ENCODE measurements at regions not wholly inside any gene's neighbourhood (a gene's known extent, or its start where the extent isn't known, plus 50 kb on each side); places are given as distances from the start of the nearest gene placed in this dataset.

DNA sequence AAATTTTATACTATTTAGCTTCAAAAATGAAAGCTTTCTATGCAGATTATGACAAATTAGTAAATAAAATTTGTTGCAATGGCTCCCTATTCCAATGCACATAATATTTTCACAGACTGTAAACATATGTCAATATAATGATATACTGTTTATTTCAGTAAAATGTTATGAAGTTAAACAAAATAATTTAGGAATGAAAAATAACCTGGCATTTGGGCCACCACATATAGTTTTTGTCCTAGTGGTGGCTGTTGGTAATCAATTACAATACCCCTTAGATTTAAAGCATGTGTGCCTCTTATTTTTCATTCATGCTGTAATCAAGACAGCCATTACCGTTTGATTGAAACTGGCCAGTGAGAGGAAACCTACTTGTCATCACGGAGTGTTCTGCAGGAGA is 928.5 kb upstream of the KCND2 start:
- Mint-ChIP-seq H3K36me3 (ENCODE audit: unreplicated experiment) (no peaks in the 10 kb centered on the region), H3K9me3 (ENCODE audit: unreplicated experiment) (peaks cover 1% of the 10 kb centered on the region), H3K27ac (ENCODE audit: unreplicated experiment) (no peak overlapping the region), H3K27me3 (ENCODE audit: unreplicated experiment) (peaks cover 4% of the 10 kb centered on the region), H3K4me3 (ENCODE audit: unreplicated experiment) (no peak overlapping the region), H3K4me1 (ENCODE audit: low read depth, unreplicated experiment) (no peaks in the 10 kb centered on the region)
- DNase-seq, result no peak
- TF ChIP-seq, protein P1, sequence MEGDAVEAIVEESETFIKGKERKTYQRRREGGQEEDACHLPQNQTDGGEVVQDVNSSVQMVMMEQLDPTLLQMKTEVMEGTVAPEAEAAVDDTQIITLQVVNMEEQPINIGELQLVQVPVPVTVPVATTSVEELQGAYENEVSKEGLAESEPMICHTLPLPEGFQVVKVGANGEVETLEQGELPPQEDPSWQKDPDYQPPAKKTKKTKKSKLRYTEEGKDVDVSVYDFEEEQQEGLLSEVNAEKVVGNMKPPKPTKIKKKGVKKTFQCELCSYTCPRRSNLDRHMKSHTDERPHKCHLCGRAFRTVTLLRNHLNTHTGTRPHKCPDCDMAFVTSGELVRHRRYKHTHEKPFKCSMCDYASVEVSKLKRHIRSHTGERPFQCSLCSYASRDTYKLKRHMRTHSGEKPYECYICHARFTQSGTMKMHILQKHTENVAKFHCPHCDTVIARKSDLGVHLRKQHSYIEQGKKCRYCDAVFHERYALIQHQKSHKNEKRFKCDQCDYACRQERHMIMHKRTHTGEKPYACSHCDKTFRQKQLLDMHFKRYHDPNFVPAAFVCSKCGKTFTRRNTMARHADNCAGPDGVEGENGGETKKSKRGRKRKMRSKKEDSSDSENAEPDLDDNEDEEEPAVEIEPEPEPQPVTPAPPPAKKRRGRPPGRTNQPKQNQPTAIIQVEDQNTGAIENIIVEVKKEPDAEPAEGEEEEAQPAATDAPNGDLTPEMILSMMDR (IDR thresholded peaks at IDR 0.05; ENCODE audit: partially characterized antibody, unreplicated experiment), result peak; percentile 47

DNA sequence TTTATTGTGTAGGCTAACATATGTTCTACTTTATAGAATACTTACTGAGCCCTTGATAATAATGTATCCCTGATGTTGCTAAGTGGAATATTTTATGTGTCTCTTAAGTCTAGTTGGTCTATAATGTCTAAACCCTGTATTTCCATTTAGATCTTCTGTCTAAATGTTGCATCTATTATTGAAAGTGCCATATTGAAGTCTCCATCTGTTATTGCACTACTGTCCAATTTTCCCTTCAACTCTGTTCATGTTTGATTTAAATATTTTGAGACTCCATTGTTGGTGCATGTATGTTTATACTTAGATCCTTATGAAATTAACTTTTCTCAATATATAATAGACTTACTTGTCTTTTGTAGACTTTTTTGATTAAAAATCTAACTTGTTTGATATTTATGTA is 924.5 kb upstream of the KCND2 start:
- Mint-ChIP-seq H3K4me3 (ENCODE audit: unreplicated experiment) (no peak overlapping the region), H3K9me3 (ENCODE audit: unreplicated experiment) (peaks cover 1% of the 10 kb centered on the region), H3K36me3 (ENCODE audit: unreplicated experiment) (no peaks in the 10 kb centered on the region), H3K4me1 (ENCODE audit: low read depth, unreplicated experiment) (no peaks in the 10 kb centered on the region), H3K27me3 (ENCODE audit: unreplicated experiment) (peaks cover 3% of the 10 kb centered on the region), H3K27ac (ENCODE audit: unreplicated experiment) (no peak overlapping the region)
- DNase-seq, result no peak
- TF ChIP-seq, protein P1 (IDR thresholded peaks at IDR 0.05; ENCODE audit: partially characterized antibody, unreplicated experiment), result no peak

DNA sequence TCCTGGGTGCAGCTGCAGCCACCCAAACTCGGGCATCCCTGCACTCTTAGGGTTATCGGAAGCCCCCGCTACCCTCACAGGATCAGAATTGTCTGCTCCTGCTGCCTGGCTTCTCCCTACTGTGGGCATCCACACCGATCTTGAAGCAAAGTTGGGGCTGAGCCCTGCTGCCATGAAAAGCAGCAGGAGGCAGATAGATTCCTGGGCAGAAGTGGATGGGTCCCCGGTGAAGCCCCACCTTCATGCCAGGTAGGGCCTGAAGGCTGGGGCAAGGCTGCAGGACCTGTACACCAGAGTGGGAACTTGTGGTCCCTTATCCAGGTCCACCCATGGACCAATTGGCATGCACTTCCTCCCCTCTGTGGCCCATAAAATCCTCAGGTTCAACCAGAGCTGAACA is 922.6 kb upstream of the KCND2 start:
- peaks cover 1% of the 10 kb centered on the region for H3K9me3 Mint-ChIP-seq (ENCODE audit: unreplicated experiment)
- H3K27ac Mint-ChIP-seq (ENCODE audit: unreplicated experiment), result no peak overlapping the region
- peaks cover 3% of the 10 kb centered on the region for H3K27me3 Mint-ChIP-seq (ENCODE audit: unreplicated experiment)
- TF ChIP-seq, protein P1 (IDR thresholded peaks at IDR 0.05; ENCODE audit: partially characterized antibody, unreplicated experiment), result no peak
- DNase-seq, result no peak
- H3K4me3 Mint-ChIP-seq (ENCODE audit: unreplicated experiment), result no peak overlapping the region
- no peaks in the 10 kb centered on the region for H3K36me3 Mint-ChIP-seq (ENCODE audit: unreplicated experiment)
- H3K4me1 Mint-ChIP-seq (ENCODE audit: low read depth, unreplicated experiment), result no peaks in the 10 kb centered on the region

DNA sequence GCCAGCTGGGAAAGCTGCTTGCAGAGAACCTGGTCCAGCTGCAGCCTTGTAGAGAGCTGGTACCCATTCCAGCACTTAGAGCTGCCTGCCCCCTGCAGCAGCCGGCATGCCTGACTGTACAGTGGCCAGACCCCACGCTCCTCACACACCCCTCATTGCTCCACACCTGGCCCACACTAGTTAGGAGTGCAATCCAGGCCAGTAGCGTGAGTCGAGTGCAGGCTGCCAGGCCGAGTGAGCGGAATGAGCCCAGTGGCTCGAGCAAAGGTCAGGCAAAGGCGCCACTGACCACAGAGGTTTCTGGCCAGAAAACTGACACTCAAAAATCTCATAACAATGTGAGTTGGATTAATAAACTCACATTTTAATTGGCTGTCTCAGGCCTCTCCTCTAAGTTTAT is 921.7 kb upstream of the KCND2 start:
- H3K27me3 Mint-ChIP-seq (ENCODE audit: unreplicated experiment), result peaks cover 3% of the 10 kb centered on the region
- no peak overlapping the region for H3K4me3 Mint-ChIP-seq (ENCODE audit: unreplicated experiment)
- no peaks in the 10 kb centered on the region for H3K36me3 Mint-ChIP-seq (ENCODE audit: unreplicated experiment)
- no peak for DNase-seq
- H3K4me1 Mint-ChIP-seq (ENCODE audit: low read depth, unreplicated experiment), result no peaks in the 10 kb centered on the region
- H3K27ac Mint-ChIP-seq (ENCODE audit: unreplicated experiment), result no peak overlapping the region
- TF ChIP-seq, protein P1 (IDR thresholded peaks at IDR 0.05; ENCODE audit: partially characterized antibody, unreplicated experiment), result no peak
- H3K9me3 Mint-ChIP-seq (ENCODE audit: unreplicated experiment), result peaks cover 1% of the 10 kb centered on the region

DNA sequence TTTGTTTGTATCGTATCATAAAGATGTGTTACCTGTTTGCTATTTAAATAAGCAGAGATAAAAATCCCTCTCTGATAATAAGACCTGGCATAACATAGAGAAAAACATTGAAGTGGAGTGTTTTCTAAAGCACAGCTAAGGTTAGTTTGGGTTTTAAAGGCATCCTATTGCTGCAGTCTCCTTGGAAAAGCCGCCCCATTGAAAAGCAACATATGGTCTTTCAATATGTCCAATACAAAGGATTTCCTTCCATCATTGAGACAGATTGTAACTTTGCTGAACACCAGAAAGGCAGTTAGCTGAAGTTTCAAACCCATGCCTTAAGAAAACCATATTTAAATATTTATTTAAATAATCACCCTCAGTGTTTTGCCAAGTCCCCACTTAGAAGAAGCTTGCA is 898.5 kb upstream of the KCND2 start:
- no peak for DNase-seq
- Mint-ChIP-seq H3K4me3 (ENCODE audit: unreplicated experiment) (no peak overlapping the region), H3K27me3 (ENCODE audit: unreplicated experiment) (peaks cover 2% of the 10 kb centered on the region), H3K4me1 (ENCODE audit: low read depth, unreplicated experiment) (no peaks in the 10 kb centered on the region), H3K9me3 (ENCODE audit: unreplicated experiment) (peaks cover 2% of the 10 kb centered on the region), H3K36me3 (ENCODE audit: unreplicated experiment) (no peaks in the 10 kb centered on the region), H3K27ac (ENCODE audit: unreplicated experiment) (no peak overlapping the region)
- TF ChIP-seq, protein P1 (IDR thresholded peaks at IDR 0.05; ENCODE audit: partially characterized antibody, unreplicated experiment), result no peak

Data from glutamatergic neuron (in vitro differentiated cells).